ENCODE measurements at regions not wholly inside any gene's neighbourhood (a gene's known extent, or its start where the extent isn't known, plus 50 kb on each side); places are given as distances from the start of the nearest gene placed in this dataset.

GRCh38 chr1:108067884-108068540, 103.0 kb upstream of the VAV3 start (continued):
- TF ChIP-seq ZNF462 (CRISPR knock-in tag; IDR thresholded peaks at IDR 0.05) (no peak), REST (IDR thresholded peaks at IDR 0.05; ENCODE audit: unreplicated experiment) (no peak), EZH2 (IDR thresholded peaks at IDR 0.05; ENCODE audit: low read depth, unreplicated experiment) (no peak), ZNF331 (CRISPR knock-in tag; IDR thresholded peaks at IDR 0.05; ENCODE audit: low read depth) (no peak), POLR2AphosphoS5 (IDR thresholded peaks at IDR 0.05; ENCODE audit: low read depth) (no peak)

- H3K27ac Mint-ChIP-seq: no peak overlapping the region
- Histone ChIP-seq H4K20me1 (replicated peaks; ENCODE audit: insufficient read depth) (no peaks in the 10 kb centered on the region), H3K79me2 (replicated peaks; ENCODE audit: insufficient read depth) (no peaks in the 10 kb centered on the region), H3K4me1 (ENCODE audit: insufficient read depth) (no peaks in the 10 kb centered on the region), H3K4me2 (no peak overlapping the region), H3K27ac (ENCODE audit: low read depth) (no peak overlapping the region), H3K4me3 (no peak overlapping the region), H3K27me3 (ENCODE audit: insufficient read depth) (no peaks in the 10 kb centered on the region), H3K9me2 (ENCODE audit: insufficient read depth) (peaks cover 6% of the 10 kb centered on the region; the same call in 1 of the 2 replicates), H2AFZ (no peak overlapping the region), H3F3A (replicated peaks; ENCODE audit: low read depth) (no peaks in the 10 kb centered on the region), H3K36me3 (ENCODE audit: insufficient read depth) (no peaks in the 10 kb centered on the region)
- H3K4me3 Mint-ChIP-seq: no peak overlapping the region
- H3K36me3 Mint-ChIP-seq (ENCODE audit: low read depth): no peaks in the 10 kb centered on the region
- H3K9me3 Mint-ChIP-seq: peaks cover 4% of the 10 kb centered on the region; the same call in 1 of the 3 replicates
- no peak for DNase-seq (ENCODE audit: low spot score)
- no peaks in the 10 kb centered on the region for H3K4me1 Mint-ChIP-seq
- no peak for TF ChIP-seq STAT1 (IDR thresholded peaks at IDR 0.05; ENCODE audit: unreplicated experiment)
- TF ChIP-seq CTCF (conservative IDR thresholded peaks at IDR 0.05; ENCODE audit: low read depth in 2 of 2): no peak
- no peak for TF ChIP-seq ETS1 (IDR thresholded peaks at IDR 0.05)
- TF ChIP-seq ZNF114 (CRISPR knock-in tag; IDR thresholded peaks at IDR 0.05): no peak
- no peak for TF ChIP-seq NANOG (IDR thresholded peaks at IDR 0.05; ENCODE audit: borderline replicate concordance)
- H3K27me3 Mint-ChIP-seq (ENCODE audit: insufficient read depth, low read depth, poor library complexity): no peaks in the 10 kb centered on the region
- ATAC-seq: no peak
These were observed 101.8 kb upstream of the VAV3 start for GRCh38 chr1:108066808-108067207.

Data from GM23338 (cell line).